22Rv1 (cell line): ENCODE measurements at regions not wholly inside any gene's neighbourhood (a gene's known extent, or its start where the extent isn't known, plus 50 kb on each side); places are given as distances from the start of the nearest gene placed in this dataset.
"Not testable (repeated sequence)": the region's sequence is repeated elsewhere in the genome, so short reads cannot be mapped to it uniquely, and the experiment has no call there.

Source experiments
- CTCF ChIP-seq: fragments of 450-650 bp; IDR thresholded peaks from 2 replicates; pipeline ENCODE4 v1.5.1; 2017; ENCODE audit warnings: mild to moderate bottlenecking
- ZFX ChIP-seq: fragments of 450-650 bp; IDR thresholded peaks from 2 replicates; pipeline ENCODE4 v1.6.1; 2017; ENCODE audit warnings: antibody characterized with exemption, borderline replicate concordance

- not testable (repeated sequence) for TF ChIP-seq CTCF, ZFX
Measured at GRCh38 chrY:4570941-4571340, 429.2 kb upstream of the PCDH11Y start.
